ENCODE measurements at regions not wholly inside any gene's neighbourhood (a gene's known extent, or its start where the extent isn't known, plus 50 kb on each side); places are given as distances from the start of the nearest gene placed in this dataset.

GRCh38 chr3:28077572-28077971 lies 163.8 kb upstream of the CMC1 start:
- TF ChIP-seq CTCF (optimal IDR thresholded peaks at IDR 0.05 in 1 of 3, IDR thresholded peaks at IDR 0.05 in 1 of 3, conservative IDR thresholded peaks at IDR 0.05 in 1 of 3; ENCODE audit: extremely low read depth in 1 of 3, insufficient read depth in 2 of 3, low read length in 3 of 3), result peak in 2 of 3 experiments; percentile 16 to 18
- no peak for TF ChIP-seq EZH2 (IDR thresholded peaks at IDR 0.05; ENCODE audit: low read length)

All from keratinocyte (primary cell).